C4-2B (cell line): ENCODE measurements at regions not wholly inside any gene's neighbourhood (a gene's known extent, or its start where the extent isn't known, plus 50 kb on each side); places are given as distances from the start of the nearest gene placed in this dataset.

Source experiments
- CTCF ChIP-seq: fragments of 450-650 bp; conservative IDR thresholded peaks from 2 replicates; pipeline ENCODE4 v1.5.1; 2017; ENCODE audit warnings: mild to moderate bottlenecking
- ZFX ChIP-seq: fragments of 450-650 bp; IDR thresholded peaks from 2 replicates; pipeline ENCODE4 v1.6.1; 2017

DNA sequence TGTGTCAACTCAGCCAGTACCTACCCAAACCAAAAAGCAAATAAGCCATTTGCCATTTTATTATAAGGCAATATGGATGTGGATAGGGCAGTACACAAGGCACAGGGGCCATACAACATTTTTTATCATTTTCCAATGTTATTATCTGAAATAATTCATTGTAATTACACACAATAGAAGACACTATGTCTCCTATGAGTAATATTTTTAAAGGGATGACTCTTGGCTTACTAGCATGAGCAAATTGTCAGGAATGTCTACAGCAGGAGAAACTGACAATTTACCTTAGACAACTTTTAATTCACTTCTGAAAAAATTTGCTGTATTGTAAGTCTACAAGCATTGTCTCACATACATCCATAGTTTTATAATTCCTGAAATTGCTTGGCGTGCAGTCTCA is 1193.9 kb upstream of the CELF4 start:
- TF ChIP-seq CTCF = no peak
- TF ChIP-seq ZFX = no peak
